Stimulated activated CD8-positive, alpha-beta memory T cell treated with anti-CD3 and anti-CD28 coated beads, Interleukin-15, amount 100 ng/mL, for 24 hours (primary cell): ENCODE measurements at regions not wholly inside any gene's neighbourhood (a gene's known extent, or its start where the extent isn't known, plus 50 kb on each side); places are given as distances from the start of the nearest gene placed in this dataset.
"Not testable (repeated sequence)": the region's sequence is repeated elsewhere in the genome, so short reads cannot be mapped to it uniquely, and the experiment has no call there.

Source experiments
- DNase-seq: peaks from one replicate; pipeline ENCODE4 v3.0.0-alpha.2; 2020; ENCODE audit warnings: low read depth

GRCh38 chr16:85528528-85529387 is 84.4 kb upstream of the GSE1 start:
- DNase-seq, result no peak

- no peak for DNase-seq
Observed at GRCh38 chr16:85529489-85530369, 83.4 kb upstream of the GSE1 start.

DNA sequence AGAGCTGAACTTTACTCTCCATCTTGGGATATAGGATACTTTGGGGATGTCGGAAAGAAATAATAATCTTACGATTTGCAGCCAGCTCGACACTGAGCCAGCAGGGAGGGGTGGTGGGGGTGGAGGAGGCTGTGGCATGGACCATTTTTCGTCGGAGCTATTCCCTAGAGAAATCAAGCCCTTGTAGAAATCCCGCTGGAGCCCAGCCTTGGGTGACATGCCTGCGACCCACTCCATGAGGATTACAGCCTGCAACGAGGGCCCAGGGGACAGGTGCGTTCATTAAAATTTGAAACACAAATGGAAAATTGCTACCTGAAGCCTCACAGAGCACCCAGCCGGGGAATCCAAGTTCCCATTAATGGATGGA is 82.8 kb upstream of the GSE1 start:
- DNase-seq, result no peak

DNA sequence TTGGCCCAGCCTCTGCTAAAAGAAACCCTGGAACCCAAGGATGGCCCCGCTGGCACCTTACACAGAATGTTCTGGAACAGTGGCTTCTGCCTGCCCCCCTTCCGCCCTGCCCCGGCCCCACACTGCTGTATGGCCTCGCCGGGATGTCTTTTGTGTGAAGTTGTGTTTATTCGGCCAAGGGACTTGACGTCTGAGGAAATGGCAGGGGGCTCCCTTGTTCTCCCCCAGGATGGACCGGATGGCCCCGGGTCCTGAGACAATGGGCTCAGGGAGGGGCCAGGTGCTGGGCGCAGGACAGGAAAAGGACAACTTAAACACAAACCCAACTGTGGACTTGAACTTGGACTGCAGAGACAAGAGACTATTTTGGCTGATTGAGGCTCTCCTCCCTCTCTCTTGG is 81.6 kb upstream of the GSE1 start:
- DNase-seq, result no peak

GRCh38 chr16:85532147-85532546 is 81.0 kb upstream of the GSE1 start:
- DNase-seq, result no peak

- not testable (repeated sequence) for DNase-seq
Observed at GRCh38 chr16:85533593-85533992, 79.5 kb upstream of the GSE1 start.

- DNase-seq, result no peak
Observed at GRCh38 chr16:85534536-85535351, 78.4 kb upstream of the GSE1 start.

DNA sequence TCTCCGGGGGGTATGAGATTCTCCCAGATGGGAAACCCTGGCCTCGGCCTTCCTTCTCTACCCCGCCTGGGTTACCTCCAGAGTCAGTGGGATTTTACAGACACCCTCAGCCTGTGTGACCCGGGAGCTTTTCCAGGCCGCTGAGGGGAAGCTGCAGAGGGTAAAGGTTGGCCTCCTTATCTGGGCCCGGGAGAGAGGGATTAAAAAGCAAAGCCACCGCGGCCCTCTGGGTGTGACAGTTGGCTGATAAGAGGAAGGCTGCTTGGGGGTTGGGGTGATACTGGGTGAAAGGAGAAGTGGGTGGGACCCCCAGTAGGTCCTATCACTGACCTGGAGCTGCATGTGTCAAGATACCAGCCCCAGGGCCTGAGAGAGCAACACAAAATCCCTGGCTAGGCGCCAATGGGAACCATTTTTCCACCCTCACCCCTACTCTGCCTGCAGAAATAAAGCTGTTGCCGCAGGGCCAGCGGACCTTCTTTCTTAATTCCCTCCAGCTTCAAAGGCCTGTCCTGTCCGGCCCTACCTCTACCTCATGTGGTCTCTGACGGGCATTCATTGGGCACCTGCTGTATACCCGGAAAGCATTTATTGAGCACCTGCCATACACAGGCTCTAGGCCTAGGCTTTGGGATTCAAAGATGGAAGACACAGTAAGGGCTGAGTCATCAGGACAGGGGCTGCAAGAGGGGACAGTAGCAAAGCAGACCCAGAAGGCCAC is 77.6 kb upstream of the GSE1 start:
- DNase-seq, result no peak

- DNase-seq, result no peak
Observed at GRCh38 chr16:85536073-85536410, 77.1 kb upstream of the GSE1 start.

DNA sequence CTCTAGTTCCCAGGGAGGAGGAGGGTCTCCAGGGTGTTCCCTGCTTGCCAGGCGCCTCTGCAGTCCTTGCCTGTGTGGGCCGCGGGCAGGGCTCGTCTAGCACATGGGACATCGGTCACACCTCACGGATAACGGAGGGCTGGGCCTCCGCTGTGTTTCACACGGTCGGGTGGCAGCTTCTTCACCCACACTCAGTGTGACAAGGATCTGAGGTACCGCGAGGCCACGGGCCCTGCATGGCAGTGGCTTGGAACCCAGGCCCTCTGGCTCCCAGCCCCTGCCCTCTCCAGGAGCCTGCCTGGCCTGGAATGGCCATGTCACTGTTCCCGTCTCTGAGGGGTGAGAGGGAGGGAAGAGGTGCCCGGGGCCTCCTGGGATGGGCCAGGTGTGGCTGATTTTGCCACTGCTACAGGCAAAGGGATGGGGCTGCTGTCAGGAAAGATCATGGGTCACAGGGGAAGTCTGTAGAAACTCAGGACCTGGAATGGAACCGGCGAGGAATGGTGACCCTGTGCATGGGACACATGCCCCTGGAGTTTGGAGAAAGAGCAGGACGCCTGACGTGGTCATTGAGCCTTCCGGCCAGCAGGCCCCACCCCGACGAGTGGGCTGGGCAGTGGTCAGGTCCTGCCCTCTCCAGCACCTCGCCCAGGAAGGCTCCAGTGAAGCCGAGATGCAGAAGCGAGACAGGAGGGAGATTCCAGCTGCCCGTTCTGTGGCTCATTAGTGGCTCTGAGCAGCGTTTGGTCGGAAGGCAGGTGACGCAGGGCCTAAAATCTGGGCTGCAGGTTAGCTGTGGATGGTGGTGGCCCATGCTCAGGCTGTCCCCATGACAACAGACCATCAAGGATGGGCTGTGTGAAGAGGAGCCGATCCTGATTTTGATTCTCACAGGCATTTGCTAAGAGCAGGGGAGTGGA is 76.5 kb upstream of the GSE1 start:
- no peak for DNase-seq

GRCh38 chr16:85537331-85537788 is 75.8 kb upstream of the GSE1 start:
- no peak for DNase-seq

GRCh38 chr16:85537795-85538401 is 75.2 kb upstream of the GSE1 start:
- DNase-seq, result no peak

- no peak for DNase-seq
Observed at GRCh38 chr16:85539084-85539483, 74.0 kb upstream of the GSE1 start.

GRCh38 chr16:85539629-85540291 is 73.4 kb upstream of the GSE1 start:
- no peak for DNase-seq

DNA sequence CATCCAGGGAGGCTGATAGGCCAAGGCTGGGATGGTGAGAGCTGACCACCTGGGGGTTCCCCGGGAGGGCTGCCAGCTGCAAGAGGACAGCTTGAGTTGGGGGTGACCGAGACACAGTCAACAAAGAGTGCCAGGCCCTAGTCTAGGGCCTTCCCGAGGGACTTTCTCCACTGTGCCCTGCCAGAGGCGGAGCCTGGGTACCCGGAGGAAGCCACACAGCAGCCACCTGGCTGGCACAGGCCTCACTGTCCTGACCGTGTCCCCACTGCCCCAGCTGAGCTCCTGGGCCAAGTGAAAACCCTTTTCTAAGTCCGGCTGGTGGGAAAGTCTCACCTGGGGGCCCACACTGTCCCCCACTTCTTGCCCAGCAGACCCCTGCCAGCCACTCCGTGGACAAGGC is 71.9 kb upstream of the GSE1 start:
- DNase-seq, result no peak

DNA sequence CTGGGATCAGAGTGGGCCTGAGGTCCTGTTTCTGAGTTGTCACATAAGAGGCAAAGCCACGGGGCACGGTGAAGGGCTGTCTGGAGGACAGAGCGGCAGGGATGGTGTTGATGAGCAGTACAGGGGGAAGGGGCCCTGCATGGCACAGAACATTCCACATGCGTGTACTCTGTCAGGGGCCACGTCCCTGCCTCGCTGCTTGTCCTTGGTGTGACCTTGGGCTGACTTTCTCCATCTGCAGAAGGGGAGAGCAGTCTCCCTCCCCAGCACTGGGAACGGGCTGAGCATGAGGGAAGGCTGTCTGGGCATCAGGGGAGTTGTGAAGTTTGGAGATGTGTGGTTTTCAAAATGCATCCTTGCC is 71.5 kb upstream of the GSE1 start:
- no peak for DNase-seq

DNA sequence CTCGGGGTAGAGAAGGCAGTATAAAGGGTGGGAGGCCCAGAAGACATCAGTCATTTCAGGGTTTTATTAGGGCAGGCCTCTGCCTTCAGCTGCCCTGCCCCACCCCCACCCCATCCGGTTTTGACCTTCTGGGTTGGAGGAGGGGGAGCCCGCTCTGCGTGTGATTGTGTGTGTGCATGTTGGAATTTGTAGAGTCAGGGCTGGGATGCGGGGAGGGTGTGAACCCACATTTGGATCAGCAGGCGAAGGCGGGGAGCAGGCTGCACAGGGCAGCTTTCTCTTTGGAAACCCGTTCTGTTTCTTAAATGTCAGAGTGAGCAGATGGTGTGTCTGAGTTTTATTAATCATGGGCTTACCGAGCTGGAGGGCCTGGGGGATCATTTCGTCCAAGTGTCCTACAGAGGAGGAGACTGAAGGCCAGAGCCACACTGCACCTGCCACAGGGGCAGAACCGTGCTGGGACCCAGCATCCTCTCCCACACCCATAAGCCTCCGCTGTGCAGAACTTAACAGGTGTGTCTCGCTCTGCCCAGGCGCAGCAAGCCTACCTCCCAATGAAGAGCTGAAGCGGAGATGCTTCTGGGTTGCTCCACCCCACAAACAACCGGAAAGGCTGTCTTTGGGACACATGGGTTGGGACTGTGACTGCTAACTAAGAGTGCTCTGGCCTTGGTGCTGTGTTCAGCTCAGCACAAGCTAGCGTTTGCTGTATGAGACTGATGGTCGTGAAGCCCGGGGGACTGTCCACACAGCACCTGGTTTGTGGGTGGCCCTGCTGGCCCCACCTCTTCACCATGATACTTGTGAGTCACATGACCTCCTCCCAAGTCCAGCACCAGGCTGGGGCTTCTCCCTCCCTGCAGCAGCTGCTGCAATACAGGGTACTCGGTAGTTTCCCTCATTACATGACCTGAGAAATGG is 70.9 kb upstream of the GSE1 start:
- no peak for DNase-seq

DNA sequence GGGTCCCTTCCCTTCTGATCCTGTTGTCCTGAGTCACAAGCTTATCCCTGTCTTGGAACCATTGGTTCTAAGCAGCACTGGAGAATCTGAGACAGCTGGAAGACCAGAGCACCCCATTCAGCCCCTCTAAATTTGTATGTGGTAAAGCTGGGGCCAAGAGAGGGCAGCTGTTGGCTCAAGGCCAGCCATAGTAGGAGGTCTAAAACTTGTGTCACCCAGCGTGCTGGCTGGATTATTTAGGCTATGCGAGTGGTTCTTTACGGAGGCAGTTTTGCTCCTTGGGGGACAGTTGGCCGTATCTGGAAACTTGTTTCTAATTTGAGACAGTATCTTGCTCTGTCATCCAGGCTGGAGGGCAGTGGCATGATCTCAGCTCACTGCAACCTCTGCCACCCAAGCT is 69.6 kb upstream of the GSE1 start:
- no peak for DNase-seq

- no peak for DNase-seq
Observed at GRCh38 chr16:85544016-85544415, 69.1 kb upstream of the GSE1 start.
